ENCODE measurements at regions not wholly inside any gene's neighbourhood (a gene's known extent, or its start where the extent isn't known, plus 50 kb on each side); places are given as distances from the start of the nearest gene placed in this dataset.

DNA sequence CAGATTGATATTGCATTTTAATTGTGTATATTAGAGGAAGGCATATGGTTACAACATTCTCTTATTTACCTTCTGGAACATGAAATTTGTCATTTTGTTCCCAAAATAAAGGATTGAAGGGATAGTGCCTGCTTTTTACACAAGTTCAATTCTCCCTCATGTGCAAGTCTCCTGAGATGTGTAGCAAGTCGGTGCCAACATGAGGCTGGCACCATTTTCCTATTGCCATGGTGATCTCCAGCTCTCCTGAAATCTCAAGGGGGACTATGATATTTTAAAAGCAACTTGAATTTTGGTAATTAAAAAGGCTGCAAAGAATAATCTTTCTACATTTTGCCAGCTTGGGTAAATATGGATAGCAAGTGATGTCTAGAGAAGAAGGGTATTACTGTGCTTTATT lies 693.3 kb upstream of the WWC1 start:
- Histone ChIP-seq H3K9ac (ENCODE audit: low read length) (no peak overlapping the region), H3K36me3 (ENCODE audit: insufficient read depth, low read length) (no peaks in the 10 kb centered on the region), H3F3A (ENCODE audit: insufficient read depth, low read length, poor library complexity, severe bottlenecking) (no peaks in the 10 kb centered on the region), H4K20me1 (ENCODE audit: insufficient read depth) (no peaks in the 10 kb centered on the region), H2AFZ (ENCODE audit: low read depth, low read length) (no peak overlapping the region), H3K27me3 (ENCODE audit: insufficient read depth, low read depth, low read length) (no peaks in the 10 kb centered on the region), H3K4me2 (ENCODE audit: low read length) (no peak overlapping the region), H3K9me2 (ENCODE audit: insufficient read depth, low read length) (no peaks in the 10 kb centered on the region), H3K9me3 (ENCODE audit: low read length) (no peaks in the 10 kb centered on the region), H3K4me3 (ENCODE audit: low read length) (no peak overlapping the region), H3K79me2 (replicated peaks; ENCODE audit: insufficient read depth, low read length) (no peaks in the 10 kb centered on the region), H3K27ac (ENCODE audit: low read length) (no peak overlapping the region)
- TF ChIP-seq SMC3 (conservative IDR thresholded peaks at IDR 0.05; ENCODE audit: poor library complexity) (no peak), MXI1 (conservative IDR thresholded peaks at IDR 0.05; ENCODE audit: poor library complexity, severe bottlenecking) (no peak), POLR2AphosphoS5 (IDR thresholded peaks at IDR 0.05) (no peak), EZH2 (IDR thresholded peaks at IDR 0.05; ENCODE audit: borderline replicate concordance, insufficient read depth, low read length, poor library complexity, severe bottlenecking) (no peak), EP300 (conservative IDR thresholded peaks at IDR 0.05; ENCODE audit: poor library complexity, severe bottlenecking) (no peak), RAD21 (conservative IDR thresholded peaks at IDR 0.05) (no peak), TAF1 (IDR thresholded peaks at IDR 0.05; ENCODE audit: low read depth) (no peak), CTCF (IDR thresholded peaks at IDR 0.05; ENCODE audit: poor library complexity, severe bottlenecking) (no peak)
- TF ChIP-seq, protein P1, sequence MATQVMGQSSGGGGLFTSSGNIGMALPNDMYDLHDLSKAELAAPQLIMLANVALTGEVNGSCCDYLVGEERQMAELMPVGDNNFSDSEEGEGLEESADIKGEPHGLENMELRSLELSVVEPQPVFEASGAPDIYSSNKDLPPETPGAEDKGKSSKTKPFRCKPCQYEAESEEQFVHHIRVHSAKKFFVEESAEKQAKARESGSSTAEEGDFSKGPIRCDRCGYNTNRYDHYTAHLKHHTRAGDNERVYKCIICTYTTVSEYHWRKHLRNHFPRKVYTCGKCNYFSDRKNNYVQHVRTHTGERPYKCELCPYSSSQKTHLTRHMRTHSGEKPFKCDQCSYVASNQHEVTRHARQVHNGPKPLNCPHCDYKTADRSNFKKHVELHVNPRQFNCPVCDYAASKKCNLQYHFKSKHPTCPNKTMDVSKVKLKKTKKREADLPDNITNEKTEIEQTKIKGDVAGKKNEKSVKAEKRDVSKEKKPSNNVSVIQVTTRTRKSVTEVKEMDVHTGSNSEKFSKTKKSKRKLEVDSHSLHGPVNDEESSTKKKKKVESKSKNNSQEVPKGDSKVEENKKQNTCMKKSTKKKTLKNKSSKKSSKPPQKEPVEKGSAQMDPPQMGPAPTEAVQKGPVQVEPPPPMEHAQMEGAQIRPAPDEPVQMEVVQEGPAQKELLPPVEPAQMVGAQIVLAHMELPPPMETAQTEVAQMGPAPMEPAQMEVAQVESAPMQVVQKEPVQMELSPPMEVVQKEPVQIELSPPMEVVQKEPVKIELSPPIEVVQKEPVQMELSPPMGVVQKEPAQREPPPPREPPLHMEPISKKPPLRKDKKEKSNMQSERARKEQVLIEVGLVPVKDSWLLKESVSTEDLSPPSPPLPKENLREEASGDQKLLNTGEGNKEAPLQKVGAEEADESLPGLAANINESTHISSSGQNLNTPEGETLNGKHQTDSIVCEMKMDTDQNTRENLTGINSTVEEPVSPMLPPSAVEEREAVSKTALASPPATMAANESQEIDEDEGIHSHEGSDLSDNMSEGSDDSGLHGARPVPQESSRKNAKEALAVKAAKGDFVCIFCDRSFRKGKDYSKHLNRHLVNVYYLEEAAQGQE (IDR thresholded peaks at IDR 0.05; ENCODE audit: borderline replicate concordance): no peak

GRCh38 chr5:167602067-167602466 lies 689.4 kb upstream of the WWC1 start:
- no peaks in the 10 kb centered on the region for H3F3A ChIP-seq (ENCODE audit: insufficient read depth, low read length, poor library complexity, severe bottlenecking)
- TF ChIP-seq CTCF (IDR thresholded peaks at IDR 0.05; ENCODE audit: poor library complexity, severe bottlenecking) (no peak), SMC3 (conservative IDR thresholded peaks at IDR 0.05; ENCODE audit: poor library complexity) (no peak)
- H3K9me3 ChIP-seq (ENCODE audit: low read length): no peaks in the 10 kb centered on the region
- no peak overlapping the region for H3K9ac ChIP-seq (ENCODE audit: low read length)
- no peak overlapping the region for H3K27ac ChIP-seq (ENCODE audit: low read length)
- no peak overlapping the region for H2AFZ ChIP-seq (ENCODE audit: low read depth, low read length)
- H3K9me2 ChIP-seq (ENCODE audit: insufficient read depth, low read length): no peaks in the 10 kb centered on the region
- no peaks in the 10 kb centered on the region for H3K27me3 ChIP-seq (ENCODE audit: insufficient read depth, low read depth, low read length)
- H3K36me3 ChIP-seq (ENCODE audit: insufficient read depth, low read length): no peaks in the 10 kb centered on the region
- H3K4me2 ChIP-seq (ENCODE audit: low read length): no peak overlapping the region
- no peaks in the 10 kb centered on the region for H3K79me2 ChIP-seq (replicated peaks; ENCODE audit: insufficient read depth, low read length)
- H4K20me1 ChIP-seq (ENCODE audit: insufficient read depth): no peaks in the 10 kb centered on the region
- no peak overlapping the region for H3K4me3 ChIP-seq (ENCODE audit: low read length)
